Gastrocnemius medialis (tissue), 4 donors: ENCODE measurements at regions not wholly inside any gene's neighbourhood (a gene's known extent, or its start where the extent isn't known, plus 50 kb on each side); places are given as distances from the start of the nearest gene placed in this dataset.

Source experiments
- ATAC-seq, 2 donors: fragments of 150-250 bp; one replicate each; pipeline ENCODE4 v1.9.1; 2016
- DNase-seq, 2 donors: peaks; one replicate each; pipeline ENCODE4 v3.0.0-alpha.2; 2019
- H3K27ac ChIP-seq, 4 donors: fragments of 200-600 bp; sonication (generic); 1 replicate in 1 of 4; 2 replicates in 3 of 4; pipeline ENCODE4 v1.5.1; 2016 to 2018; ENCODE audit warnings: mild to moderate bottlenecking in 2 of 4, moderate library complexity in 1 of 4
- H3K27me3 ChIP-seq, 3 donors: fragments of 200-600 bp; sonication (generic) in 2 of 3; 1 replicate in 1 of 3; 2 replicates in 2 of 3; pipeline versions ENCODE4 v1.5.1 to v1.6.0; 2016 to 2019; ENCODE audit warnings: mild to moderate bottlenecking in 1 of 3, moderate library complexity in 1 of 3
- H3K36me3 ChIP-seq, 2 donors: fragments of 200-600 bp; sonication (generic) in 1 of 2; one replicate each; pipeline ENCODE4 v1.5.1; 2017 to 2018
- H3K4me1 ChIP-seq, 2 donors: fragments of 200-600 bp; sonication (generic) in 1 of 2; one replicate each; pipeline ENCODE4 v1.5.1; 2016 to 2017; ENCODE audit warnings: mild to moderate bottlenecking in 2 of 2
- H3K4me3 ChIP-seq, 4 donors: fragments of 200-600 bp; sonication (generic) in 3 of 4; 1 replicate in 1 of 4; 2 replicates in 3 of 4; pipeline ENCODE4 v1.5.1; 2016 to 2019; ENCODE audit warnings: mild to moderate bottlenecking in 2 of 4
- H3K9me3 ChIP-seq, 3 donors: fragments of 200-600 bp; sonication (generic) in 2 of 3; 1 replicate in 1 of 3; 2 replicates in 2 of 3; pipeline ENCODE4 v1.5.1; 2016 to 2019
- POLR2A ChIP-seq, 2 donors: fragments of 450-650 bp; IDR thresholded peaks; one replicate each; pipeline ENCODE4 v1.6.1; 2017; ENCODE audit warnings: antibody characterized with exemption in 2 of 2, mild to moderate bottlenecking in 2 of 2, moderate library complexity in 2 of 2
- in situ Hi-C, 4 donors: fragments of 200-750 bp; cut with MboI; loops; one replicate each; pipeline versions ENCODE4 v1.15.0 to v1.8.0; 2017; ENCODE audit warnings: low sequenced_read_pairs in 4 of 4
- intact Hi-C: fragments of 100-400 bp; cut with DNase I; formaldehyde crosslinking; loops from one replicate; pipeline ENCODE4 v1.15.1; 2023; ENCODE audit warnings: low total_unique reads
- TF ChIP-seq, protein P1 (sequence below), 5 experiments: fragments of 450-650 bp in 3 of 5; fragments of 200-600 bp in 2 of 5; sonication (generic) in 2 of 5; IDR thresholded peaks in 4 of 5; conservative IDR thresholded peaks in 1 of 5; 1 replicate in 4 of 5; 2 replicates in 1 of 5; pipeline ENCODE4 v1.5.1; 2016 to 2019; ENCODE audit warnings: antibody characterized with exemption in 5 of 5, mild to moderate bottlenecking in 3 of 5, moderate library complexity in 3 of 5

DNA sequence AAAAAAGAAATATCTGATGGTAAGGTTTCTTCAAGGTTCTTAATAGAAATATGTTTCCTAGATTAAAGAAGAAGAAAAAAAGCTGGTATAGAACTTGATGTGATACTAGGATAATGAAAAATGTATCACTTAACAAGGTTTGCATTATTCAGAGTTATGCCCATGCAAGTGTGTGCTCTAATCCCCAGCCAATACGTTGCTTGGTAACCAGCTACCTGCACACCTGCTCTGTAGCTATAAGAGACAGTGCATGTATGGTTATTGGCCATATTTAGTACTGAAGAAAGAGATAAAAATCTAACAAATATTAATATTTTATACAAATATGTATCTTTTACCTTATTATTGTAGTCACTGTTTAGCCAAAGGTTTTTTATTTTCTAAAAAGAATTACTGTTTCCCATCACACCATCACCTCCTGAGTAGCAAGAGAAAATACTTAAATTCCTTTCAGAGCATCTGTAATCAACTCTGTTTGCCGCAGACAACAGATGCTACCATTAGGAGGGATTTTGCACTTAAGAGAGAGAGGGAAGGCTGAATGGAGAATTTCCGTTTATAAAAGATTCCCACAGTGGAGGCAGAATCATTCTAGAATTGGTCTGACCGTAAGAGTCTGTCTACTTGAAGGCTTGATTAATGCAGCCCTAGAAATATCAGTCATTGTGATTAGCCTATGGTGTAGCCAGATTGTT lies 115.6 kb downstream of the NEDD1 start:
- Histone ChIP-seq H3K36me3 (no peaks in the 10 kb centered on the region), H3K9me3 (no peaks in the 10 kb centered on the region), H3K4me3 (no peak overlapping the region), H3K27ac (no peak overlapping the region), H3K4me1 (no peaks in the 10 kb centered on the region), H3K27me3 (no peaks in the 10 kb centered on the region)
- ATAC-seq = no peak
- in situ Hi-C loops = no loop called here
- intact Hi-C loops = no loop called here
- DNase-seq = no peak
- no peak for TF ChIP-seq POLR2A (IDR thresholded peaks at IDR 0.05)
- TF ChIP-seq, protein P1, sequence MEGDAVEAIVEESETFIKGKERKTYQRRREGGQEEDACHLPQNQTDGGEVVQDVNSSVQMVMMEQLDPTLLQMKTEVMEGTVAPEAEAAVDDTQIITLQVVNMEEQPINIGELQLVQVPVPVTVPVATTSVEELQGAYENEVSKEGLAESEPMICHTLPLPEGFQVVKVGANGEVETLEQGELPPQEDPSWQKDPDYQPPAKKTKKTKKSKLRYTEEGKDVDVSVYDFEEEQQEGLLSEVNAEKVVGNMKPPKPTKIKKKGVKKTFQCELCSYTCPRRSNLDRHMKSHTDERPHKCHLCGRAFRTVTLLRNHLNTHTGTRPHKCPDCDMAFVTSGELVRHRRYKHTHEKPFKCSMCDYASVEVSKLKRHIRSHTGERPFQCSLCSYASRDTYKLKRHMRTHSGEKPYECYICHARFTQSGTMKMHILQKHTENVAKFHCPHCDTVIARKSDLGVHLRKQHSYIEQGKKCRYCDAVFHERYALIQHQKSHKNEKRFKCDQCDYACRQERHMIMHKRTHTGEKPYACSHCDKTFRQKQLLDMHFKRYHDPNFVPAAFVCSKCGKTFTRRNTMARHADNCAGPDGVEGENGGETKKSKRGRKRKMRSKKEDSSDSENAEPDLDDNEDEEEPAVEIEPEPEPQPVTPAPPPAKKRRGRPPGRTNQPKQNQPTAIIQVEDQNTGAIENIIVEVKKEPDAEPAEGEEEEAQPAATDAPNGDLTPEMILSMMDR (IDR thresholded peaks at IDR 0.05 in 4 of 5, conservative IDR thresholded peaks at IDR 0.05 in 1 of 5) = no peak

DNA sequence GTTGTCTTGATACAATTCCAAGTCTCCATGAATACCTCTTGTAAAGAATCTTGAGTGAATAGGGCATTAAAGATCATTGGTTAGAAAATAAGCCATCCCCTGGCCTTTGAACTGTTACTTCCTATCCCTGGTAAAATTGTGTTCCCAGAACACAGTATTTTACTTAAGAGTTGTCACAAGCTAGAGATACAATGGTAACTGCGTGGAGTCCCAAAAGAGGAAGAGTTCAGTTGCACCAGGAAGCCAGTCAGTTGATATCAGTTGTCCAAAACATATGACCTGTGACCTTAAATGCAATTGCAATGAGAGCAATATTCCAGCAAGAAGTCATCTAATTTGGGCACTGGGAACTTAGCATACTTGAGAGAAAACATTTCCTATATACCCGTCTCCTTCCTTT lies 117.3 kb downstream of the NEDD1 start:
- Histone ChIP-seq H3K27me3 (no peaks in the 10 kb centered on the region), H3K9me3 (no peaks in the 10 kb centered on the region), H3K4me1 (no peaks in the 10 kb centered on the region), H3K36me3 (no peaks in the 10 kb centered on the region), H3K4me3 (no peak overlapping the region), H3K27ac (no peak overlapping the region)
- DNase-seq (no peak), ATAC-seq (no peak)
- TF ChIP-seq POLR2A (IDR thresholded peaks at IDR 0.05) = no peak
- TF ChIP-seq, protein P1 (IDR thresholded peaks at IDR 0.05 in 4 of 5, conservative IDR thresholded peaks at IDR 0.05 in 1 of 5) = no peak
- in situ Hi-C loops (no loop called here), intact Hi-C loops (no loop called here)

DNA sequence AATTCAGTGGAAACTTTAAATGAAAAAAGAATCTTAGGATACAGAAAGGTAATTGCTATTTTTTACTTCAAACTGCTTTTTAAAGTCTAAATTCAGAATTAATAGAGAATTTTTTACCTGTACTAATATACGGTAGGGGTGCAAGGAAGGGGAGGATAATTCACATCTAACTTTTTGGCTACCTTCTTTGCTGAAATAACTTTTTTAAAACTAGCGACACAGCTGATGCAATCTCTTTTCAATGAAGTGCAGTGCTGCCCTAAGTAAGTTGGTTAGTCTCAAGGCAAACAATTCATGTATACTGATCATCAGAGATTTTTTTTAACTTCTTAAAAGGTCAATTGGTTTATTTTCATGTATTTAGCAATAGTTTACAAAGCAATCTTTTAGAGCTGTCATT lies 119.8 kb downstream of the NEDD1 start:
- Histone ChIP-seq H3K4me1 (no peaks in the 10 kb centered on the region), H3K27me3 (no peaks in the 10 kb centered on the region), H3K9me3 (no peaks in the 10 kb centered on the region), H3K36me3 (no peaks in the 10 kb centered on the region), H3K4me3 (no peak overlapping the region), H3K27ac (no peak overlapping the region)
- DNase-seq = no peak
- TF ChIP-seq POLR2A (IDR thresholded peaks at IDR 0.05) = no peak
- TF ChIP-seq, protein P1 (IDR thresholded peaks at IDR 0.05 in 4 of 5, conservative IDR thresholded peaks at IDR 0.05 in 1 of 5) = no peak
- intact Hi-C loops = no loop called here
- ATAC-seq = no peak
- in situ Hi-C loops = no loop called here

DNA sequence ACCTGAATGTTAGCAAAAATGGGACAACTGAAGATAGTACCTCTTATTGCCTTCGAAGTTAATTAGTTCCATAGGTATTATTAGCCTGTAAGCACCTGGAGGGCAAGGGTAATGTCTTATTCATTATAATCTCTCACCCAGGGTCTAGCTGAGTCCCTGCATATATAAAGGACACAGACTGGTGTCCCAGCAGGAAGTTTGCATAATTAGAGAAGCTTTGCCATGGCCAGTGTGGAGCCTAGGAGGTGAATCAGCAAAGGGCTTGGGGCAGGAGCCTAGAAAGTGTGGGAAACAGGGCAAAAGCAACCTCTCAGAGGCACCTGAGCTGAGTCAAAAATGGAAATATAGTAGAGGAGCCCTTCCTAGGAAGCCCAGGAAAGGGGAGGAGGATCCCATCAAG lies 120.4 kb downstream of the NEDD1 start:
- TF ChIP-seq, protein P1 (IDR thresholded peaks at IDR 0.05 in 4 of 5, conservative IDR thresholded peaks at IDR 0.05 in 1 of 5) = no peak
- TF ChIP-seq POLR2A (IDR thresholded peaks at IDR 0.05) = no peak
- no peak for DNase-seq
- H3K4me3 ChIP-seq = no peak overlapping the region
- in situ Hi-C loops = no loop called here
- H3K4me1 ChIP-seq = no peaks in the 10 kb centered on the region
- no peak for ATAC-seq
- H3K36me3 ChIP-seq = no peaks in the 10 kb centered on the region
- intact Hi-C loops = no loop called here
- no peaks in the 10 kb centered on the region for H3K9me3 ChIP-seq
- H3K27me3 ChIP-seq = no peaks in the 10 kb centered on the region
- H3K27ac ChIP-seq = no peak overlapping the region

DNA sequence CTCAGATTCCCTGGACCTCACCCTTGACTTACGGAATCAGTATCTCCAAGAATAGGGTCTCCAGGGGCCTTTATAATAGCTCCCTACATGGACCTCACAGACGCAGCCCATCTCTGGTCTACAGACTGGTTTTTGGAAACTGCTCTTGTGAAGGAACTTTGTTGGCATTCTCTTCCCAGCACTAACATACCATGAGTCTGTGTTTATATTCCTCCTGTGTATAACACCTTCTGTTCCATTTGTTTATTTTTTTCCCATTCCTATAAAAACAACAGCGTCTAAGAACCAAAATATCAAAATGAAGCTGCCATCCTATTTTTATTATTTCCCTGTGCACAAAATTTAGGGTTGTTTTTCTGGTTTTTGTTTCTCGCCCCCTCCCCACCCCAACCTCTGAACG lies 131.1 kb downstream of the NEDD1 start:
- no peak for TF ChIP-seq POLR2A (IDR thresholded peaks at IDR 0.05)
- TF ChIP-seq, protein P1 (IDR thresholded peaks at IDR 0.05 in 4 of 5, conservative IDR thresholded peaks at IDR 0.05 in 1 of 5) = no peak
- Histone ChIP-seq H3K4me3 (no peak overlapping the region), H3K4me1 (no peaks in the 10 kb centered on the region), H3K27me3 (no peaks in the 10 kb centered on the region), H3K36me3 (no peaks in the 10 kb centered on the region), H3K9me3 (no peaks in the 10 kb centered on the region), H3K27ac (no peak overlapping the region)
- DNase-seq (no peak), ATAC-seq (no peak)
- in situ Hi-C loops (no loop called here), intact Hi-C loops (no loop called here)
